LNCAP (cell line): ENCODE measurements at regions not wholly inside any gene's neighbourhood (a gene's known extent, or its start where the extent isn't known, plus 50 kb on each side); places are given as distances from the start of the nearest gene placed in this dataset.

Experiments used
- CTCF ChIP-seq: fragments of 450-650 bp; IDR thresholded peaks from 2 replicates; pipeline ENCODE4 v1.5.1; 2017; ENCODE audit warnings: mild to moderate bottlenecking

GRCh38 chr4:130197946-130198345 is 1102.0 kb downstream of the C4orf33 start:
- TF ChIP-seq CTCF, result no peak

GRCh38 chr4:130203571-130203970 is 1107.6 kb downstream of the C4orf33 start:
- TF ChIP-seq CTCF, result no peak

GRCh38 chr4:130210864-130211263 is 1114.9 kb downstream of the C4orf33 start:
- TF ChIP-seq CTCF, result no peak

- no peak for TF ChIP-seq CTCF
Measured at GRCh38 chr4:130214268-130214667, 1118.3 kb downstream of the C4orf33 start.

GRCh38 chr4:130233377-130234047 is 1137.6 kb downstream of the C4orf33 start:
- no peak for TF ChIP-seq CTCF

GRCh38 chr4:130238121-130238520 is 1142.2 kb downstream of the C4orf33 start:
- no peak for TF ChIP-seq CTCF

- TF ChIP-seq CTCF, result no peak
Measured at GRCh38 chr4:130249002-130249401, 1153.0 kb downstream of the C4orf33 start.

- no peak for TF ChIP-seq CTCF
Measured at GRCh38 chr4:130257271-130257670, 1161.3 kb downstream of the C4orf33 start.
